DND-41 (cell line): ENCODE measurements at regions not wholly inside any gene's neighbourhood (a gene's known extent, or its start where the extent isn't known, plus 50 kb on each side); places are given as distances from the start of the nearest gene placed in this dataset.

Experiments
- ATAC-seq: fragments of 200-7000 bp; cut with Tn5 transposase; 3 replicates; pipeline ENCODE4 v1.9.1; 2021; ENCODE audit warnings: low read depth; ENCODE audit not compliant: insufficient read depth
- DNase-seq: peaks from one replicate; pipeline ENCODE4 v3.0.0-alpha.2; 2020
- H2AFZ ChIP-seq: 2 replicates; pipeline ENCODE4 v1.6.0; 2012; ENCODE audit warnings: low read depth, low read length
- H3K27ac ChIP-seq: 2 replicates; pipeline ENCODE4 v1.5.1; 2012; ENCODE audit warnings: low read length, inconsistent platforms
- H3K27me3 ChIP-seq: fragments of 200-600 bp; sonication (generic); 2 replicates; pipeline ENCODE4 v1.6.0; 2012; ENCODE audit warnings: low read length, mild to moderate bottlenecking, inconsistent platforms; ENCODE audit not compliant: insufficient read depth, poor library complexity
- H3K36me3 ChIP-seq: 2 replicates; pipeline ENCODE4 v1.5.1; 2012; ENCODE audit warnings: low read length, inconsistent platforms; ENCODE audit not compliant: insufficient read depth
- H3K4me1 ChIP-seq: 2 replicates; pipeline ENCODE4 v1.5.1; 2012; ENCODE audit warnings: mild to moderate bottlenecking, low read length; ENCODE audit not compliant: insufficient read depth
- H3K4me2 ChIP-seq: 2 replicates; pipeline ENCODE4 v1.6.0; 2012; ENCODE audit warnings: mild to moderate bottlenecking, moderate library complexity, low read length, inconsistent platforms; ENCODE audit not compliant: insufficient read depth
- H3K4me3 ChIP-seq, 2 experiments: fragments of 200-600 bp in 1 of 2; shearing (Covaris generic) in 1 of 2; 2 replicates each; pipeline ENCODE4 v1.5.1; 2012 to 2016; ENCODE audit warnings: inconsistent platforms in 2 of 2, low read length in 2 of 2, mild to moderate bottlenecking in 2 of 2, low read depth in 1 of 2, moderate library complexity in 1 of 2
- H3K79me2 ChIP-seq: 2 replicates; pipeline ENCODE4 v1.6.0; 2012; ENCODE audit warnings: low read length, inconsistent platforms; ENCODE audit not compliant: insufficient read depth
- H3K9ac ChIP-seq: 2 replicates; pipeline ENCODE4 v1.6.0; 2012; ENCODE audit warnings: low read depth, mild to moderate bottlenecking, inconsistent platforms, low read length, moderate library complexity
- H3K9me3 ChIP-seq: 2 replicates; pipeline ENCODE4 v1.5.1; 2012; ENCODE audit warnings: low read length, moderate library complexity, mild to moderate bottlenecking, inconsistent platforms; ENCODE audit not compliant: insufficient read depth, severe bottlenecking
- H4K20me1 ChIP-seq: 2 replicates; pipeline ENCODE4 v1.6.0; 2012; ENCODE audit warnings: low read length; ENCODE audit not compliant: insufficient read depth
- EZH2 ChIP-seq: IDR thresholded peaks from 3 replicates; pipeline ENCODE4 v1.6.1; 2012; ENCODE audit warnings: borderline replicate concordance, low read depth, mild to moderate bottlenecking, moderate library complexity, low read length, inconsistent platforms; ENCODE audit not compliant: severe bottlenecking
- TF ChIP-seq, protein P1 (sequence below): IDR thresholded peaks from 2 replicates; pipeline ENCODE4 v1.5.1; 2012; ENCODE audit warnings: borderline replicate concordance, low read length, moderate library complexity, mild to moderate bottlenecking; ENCODE audit not compliant: poor library complexity, severe bottlenecking; ENCODE audit errors: extremely low read depth

DNA sequence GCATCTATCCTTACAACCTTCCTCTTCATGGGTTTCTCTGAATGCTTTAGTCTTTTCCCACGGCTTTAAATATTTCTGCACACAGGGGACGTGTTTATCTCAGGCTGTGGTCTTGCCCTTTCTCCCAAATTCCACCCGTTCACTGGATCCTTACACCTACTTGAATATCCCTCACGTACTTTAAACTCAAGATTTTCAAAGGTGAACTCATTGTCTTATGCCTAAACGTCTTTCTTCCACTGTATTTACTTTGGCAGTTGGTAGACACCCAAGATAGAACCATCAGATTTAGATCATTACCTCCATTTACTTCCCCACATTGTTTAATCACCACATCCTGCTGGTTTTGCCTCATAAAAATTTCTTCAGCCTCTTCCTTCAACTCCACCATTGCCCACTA is 269.2 kb downstream of the CBLL2 start:
- H3K9me3 ChIP-seq, result no peaks in the 10 kb centered on the region
- no peaks in the 10 kb centered on the region for H3K79me2 ChIP-seq
- no peaks in the 10 kb centered on the region for H3K36me3 ChIP-seq
- no peaks in the 10 kb centered on the region for H4K20me1 ChIP-seq
- H3K27ac ChIP-seq, result no peak overlapping the region
- H3K27me3 ChIP-seq, result no peaks in the 10 kb centered on the region
- ATAC-seq (no peak), DNase-seq (no peak)
- H3K4me1 ChIP-seq, result no peaks in the 10 kb centered on the region
- no peak overlapping the region for H3K4me3 ChIP-seq
- TF ChIP-seq EZH2, result no peak
- TF ChIP-seq, protein P1, sequence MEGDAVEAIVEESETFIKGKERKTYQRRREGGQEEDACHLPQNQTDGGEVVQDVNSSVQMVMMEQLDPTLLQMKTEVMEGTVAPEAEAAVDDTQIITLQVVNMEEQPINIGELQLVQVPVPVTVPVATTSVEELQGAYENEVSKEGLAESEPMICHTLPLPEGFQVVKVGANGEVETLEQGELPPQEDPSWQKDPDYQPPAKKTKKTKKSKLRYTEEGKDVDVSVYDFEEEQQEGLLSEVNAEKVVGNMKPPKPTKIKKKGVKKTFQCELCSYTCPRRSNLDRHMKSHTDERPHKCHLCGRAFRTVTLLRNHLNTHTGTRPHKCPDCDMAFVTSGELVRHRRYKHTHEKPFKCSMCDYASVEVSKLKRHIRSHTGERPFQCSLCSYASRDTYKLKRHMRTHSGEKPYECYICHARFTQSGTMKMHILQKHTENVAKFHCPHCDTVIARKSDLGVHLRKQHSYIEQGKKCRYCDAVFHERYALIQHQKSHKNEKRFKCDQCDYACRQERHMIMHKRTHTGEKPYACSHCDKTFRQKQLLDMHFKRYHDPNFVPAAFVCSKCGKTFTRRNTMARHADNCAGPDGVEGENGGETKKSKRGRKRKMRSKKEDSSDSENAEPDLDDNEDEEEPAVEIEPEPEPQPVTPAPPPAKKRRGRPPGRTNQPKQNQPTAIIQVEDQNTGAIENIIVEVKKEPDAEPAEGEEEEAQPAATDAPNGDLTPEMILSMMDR, result no peak
- no peak overlapping the region for H2AFZ ChIP-seq
- H3K9ac ChIP-seq, result no peak overlapping the region
- no peak overlapping the region for H3K4me2 ChIP-seq

DNA sequence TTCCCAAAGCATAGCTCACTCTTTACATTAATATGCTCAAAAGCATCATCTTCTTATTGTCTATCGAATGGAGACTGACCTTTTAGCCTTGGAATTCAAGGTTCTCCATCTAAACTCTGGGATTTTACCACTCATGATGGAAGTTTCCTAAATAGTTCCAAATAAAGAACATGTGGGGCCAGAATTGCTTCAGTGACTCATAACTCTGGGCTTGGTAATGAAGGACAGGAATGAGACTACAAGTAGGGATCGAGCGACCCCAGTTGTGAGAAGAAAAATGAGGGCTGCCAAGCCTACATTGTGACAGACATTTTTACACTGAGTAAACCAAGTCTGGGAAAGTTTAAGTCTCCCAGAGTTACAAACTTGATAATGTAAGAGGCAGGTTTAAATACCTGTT is 269.9 kb downstream of the CBLL2 start:
- Histone ChIP-seq H3K27me3 (no peaks in the 10 kb centered on the region), H3K27ac (no peak overlapping the region), H3K4me1 (no peaks in the 10 kb centered on the region), H3K9me3 (no peaks in the 10 kb centered on the region), H3K4me2 (no peak overlapping the region), H3K36me3 (no peaks in the 10 kb centered on the region), H3K9ac (no peak overlapping the region), H3K4me3 (no peak overlapping the region), H4K20me1 (no peaks in the 10 kb centered on the region), H2AFZ (no peak overlapping the region), H3K79me2 (no peaks in the 10 kb centered on the region)
- ATAC-seq, result no peak
- TF ChIP-seq, protein P1, result no peak
- TF ChIP-seq EZH2, result no peak
- no peak for DNase-seq

DNA sequence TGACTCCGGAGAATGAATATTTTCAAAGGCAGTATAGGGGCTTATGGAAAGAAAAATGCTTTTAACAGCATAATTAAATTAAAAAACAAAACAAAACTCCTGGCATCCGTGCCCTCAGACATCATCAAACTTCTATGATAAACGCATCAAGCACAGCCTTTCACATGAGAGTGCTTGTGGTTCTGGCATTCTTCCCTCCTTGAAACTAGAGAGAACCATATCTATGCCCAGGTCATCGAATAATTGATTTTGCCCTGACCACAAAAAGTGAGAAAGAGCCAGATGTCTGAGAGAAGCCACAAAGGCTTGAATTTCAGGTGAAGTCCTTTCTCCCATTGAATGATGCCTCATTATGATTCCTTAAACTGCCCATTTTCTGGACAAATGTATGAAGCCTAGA is 286.8 kb downstream of the CBLL2 start:
- ATAC-seq, result no peak
- H3K27me3 ChIP-seq, result no peaks in the 10 kb centered on the region
- H3K36me3 ChIP-seq, result no peaks in the 10 kb centered on the region
- TF ChIP-seq, protein P1, result no peak
- no peak for TF ChIP-seq EZH2
- H4K20me1 ChIP-seq, result no peaks in the 10 kb centered on the region
- no peak overlapping the region for H3K9ac ChIP-seq
- H3K4me2 ChIP-seq, result no peak overlapping the region
- no peak overlapping the region for H3K27ac ChIP-seq
- no peak for DNase-seq
- H2AFZ ChIP-seq, result no peak overlapping the region
- H3K4me1 ChIP-seq, result no peaks in the 10 kb centered on the region
- no peaks in the 10 kb centered on the region for H3K9me3 ChIP-seq
- no peak overlapping the region for H3K4me3 ChIP-seq
- no peaks in the 10 kb centered on the region for H3K79me2 ChIP-seq
